Astrocyte of the spinal cord (primary cell): ENCODE measurements at regions not wholly inside any gene's neighbourhood (a gene's known extent, or its start where the extent isn't known, plus 50 kb on each side); places are given as distances from the start of the nearest gene placed in this dataset.

Experiments used
- DNase-seq: peaks from one replicate; pipeline ENCODE4 v3.0.0; 2011; ENCODE audit warnings: low read depth, low spot score
- H3K4me3 ChIP-seq: 2 replicates; pipeline ENCODE4 v1.5.1; 2011; ENCODE audit warnings: low read depth, mild to moderate bottlenecking, low read length, moderate library complexity
- in situ Hi-C: cut with HindIII; loops from 2 replicates; pipeline ENCODE4 v1.10.0; 2017; ENCODE audit warnings: low sequenced_read_pairs
- TF ChIP-seq, protein P1 (sequence below): IDR thresholded peaks from 2 replicates; pipeline ENCODE4 v1.5.1; 2012; ENCODE audit warnings: low read depth, mild to moderate bottlenecking, low read length, inconsistent platforms

DNA sequence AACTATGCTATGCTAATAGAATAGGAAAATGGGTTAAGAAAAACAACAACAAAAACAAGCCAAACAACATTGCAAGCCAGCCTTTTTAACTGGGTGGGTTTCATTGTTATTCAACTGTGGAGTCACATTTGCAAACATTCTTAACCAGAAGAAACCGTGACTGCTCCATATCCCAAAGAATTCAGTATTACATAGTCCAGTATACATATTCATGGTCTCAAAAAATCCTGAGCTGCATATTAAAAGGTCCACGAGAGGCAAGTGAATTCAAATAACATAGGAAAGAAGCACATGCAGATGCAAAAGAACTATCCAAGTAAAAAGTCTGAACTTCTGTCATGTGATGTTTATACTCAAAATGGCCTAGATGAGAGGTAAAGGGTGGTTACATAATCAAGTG, 179.1 kb upstream of the ETAA1 start:
- H3K4me3 ChIP-seq = no peak overlapping the region
- in situ Hi-C loops = no loop called here
- no peak for DNase-seq
- TF ChIP-seq, protein P1, sequence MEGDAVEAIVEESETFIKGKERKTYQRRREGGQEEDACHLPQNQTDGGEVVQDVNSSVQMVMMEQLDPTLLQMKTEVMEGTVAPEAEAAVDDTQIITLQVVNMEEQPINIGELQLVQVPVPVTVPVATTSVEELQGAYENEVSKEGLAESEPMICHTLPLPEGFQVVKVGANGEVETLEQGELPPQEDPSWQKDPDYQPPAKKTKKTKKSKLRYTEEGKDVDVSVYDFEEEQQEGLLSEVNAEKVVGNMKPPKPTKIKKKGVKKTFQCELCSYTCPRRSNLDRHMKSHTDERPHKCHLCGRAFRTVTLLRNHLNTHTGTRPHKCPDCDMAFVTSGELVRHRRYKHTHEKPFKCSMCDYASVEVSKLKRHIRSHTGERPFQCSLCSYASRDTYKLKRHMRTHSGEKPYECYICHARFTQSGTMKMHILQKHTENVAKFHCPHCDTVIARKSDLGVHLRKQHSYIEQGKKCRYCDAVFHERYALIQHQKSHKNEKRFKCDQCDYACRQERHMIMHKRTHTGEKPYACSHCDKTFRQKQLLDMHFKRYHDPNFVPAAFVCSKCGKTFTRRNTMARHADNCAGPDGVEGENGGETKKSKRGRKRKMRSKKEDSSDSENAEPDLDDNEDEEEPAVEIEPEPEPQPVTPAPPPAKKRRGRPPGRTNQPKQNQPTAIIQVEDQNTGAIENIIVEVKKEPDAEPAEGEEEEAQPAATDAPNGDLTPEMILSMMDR = no peak

DNA sequence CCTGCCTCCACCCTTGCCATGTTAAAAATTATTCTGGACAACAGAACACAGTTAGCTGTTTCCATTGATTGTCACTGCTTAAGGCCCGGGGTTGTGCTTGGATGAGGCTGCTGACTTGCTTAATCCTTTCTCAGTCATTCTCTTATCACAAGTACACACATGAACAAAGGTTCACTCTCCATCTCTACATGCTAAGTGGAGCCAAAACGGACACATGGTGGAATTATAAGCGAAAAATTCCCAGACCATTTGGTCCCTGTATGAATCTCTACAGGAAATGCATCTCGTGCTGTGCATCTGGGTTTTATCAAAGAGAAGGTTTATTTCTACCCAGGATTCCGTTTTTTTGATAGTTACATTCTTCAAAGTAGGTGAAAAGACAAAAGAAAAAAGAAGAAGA, 177.5 kb upstream of the ETAA1 start:
- TF ChIP-seq, protein P1 = no peak
- no peak for DNase-seq
- no peak overlapping the region for H3K4me3 ChIP-seq
- in situ Hi-C loops = no loop called here

DNA sequence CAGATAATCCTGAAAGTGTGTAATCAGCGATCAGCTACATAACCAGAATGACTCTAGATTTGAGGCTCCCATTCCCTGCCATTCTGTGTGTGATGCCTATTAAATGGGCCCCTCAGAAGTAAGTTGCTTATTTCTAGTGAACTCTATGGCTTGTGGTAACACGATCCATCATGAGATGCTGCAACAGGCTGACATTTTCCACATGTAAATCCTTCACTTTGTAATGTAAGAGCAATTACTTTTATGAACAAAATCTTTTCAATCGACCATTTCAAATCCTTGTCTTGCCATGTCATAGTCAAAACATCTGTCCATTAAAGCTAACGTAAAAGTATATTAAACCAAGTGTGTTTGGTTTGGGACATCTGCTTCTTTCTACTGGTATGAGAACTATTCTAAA, 175.9 kb upstream of the ETAA1 start:
- DNase-seq = no peak
- in situ Hi-C loops = no loop called here
- TF ChIP-seq, protein P1 = no peak
- no peak overlapping the region for H3K4me3 ChIP-seq

DNA sequence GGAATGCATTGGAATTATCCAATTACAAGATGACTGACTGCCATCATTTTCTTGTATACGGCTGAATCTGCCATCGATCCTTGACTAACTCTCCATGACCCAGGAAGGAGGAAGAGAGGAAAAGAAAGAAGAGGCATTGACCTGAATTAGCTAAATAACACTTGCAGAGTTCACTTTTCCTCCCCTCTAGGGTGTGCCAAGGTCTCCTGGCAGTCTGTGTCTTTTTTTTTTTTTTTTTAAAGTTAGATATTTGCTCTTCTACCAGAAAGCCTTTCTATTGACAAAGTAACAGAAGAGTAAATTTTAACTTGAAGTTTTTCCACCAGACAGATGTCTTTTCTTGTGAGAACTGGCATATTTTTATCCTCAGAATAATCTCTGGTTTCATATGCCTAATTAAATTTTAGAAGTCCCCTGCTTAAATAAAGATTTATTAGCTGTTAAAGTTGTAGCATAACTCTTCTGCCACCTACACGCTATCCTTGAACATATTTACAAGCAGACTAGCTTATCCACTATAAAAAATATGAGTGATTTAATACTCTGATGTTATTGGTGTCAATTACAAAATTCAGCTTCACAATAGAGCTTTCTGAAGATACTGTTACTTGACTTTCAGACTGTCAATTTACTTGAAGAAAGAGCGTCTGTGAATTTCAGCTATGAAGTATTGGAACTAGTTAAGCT, 171.7 kb upstream of the ETAA1 start:
- in situ Hi-C loops = no loop called here
- TF ChIP-seq, protein P1 = no peak
- DNase-seq = no peak
- H3K4me3 ChIP-seq = no peak overlapping the region

DNA sequence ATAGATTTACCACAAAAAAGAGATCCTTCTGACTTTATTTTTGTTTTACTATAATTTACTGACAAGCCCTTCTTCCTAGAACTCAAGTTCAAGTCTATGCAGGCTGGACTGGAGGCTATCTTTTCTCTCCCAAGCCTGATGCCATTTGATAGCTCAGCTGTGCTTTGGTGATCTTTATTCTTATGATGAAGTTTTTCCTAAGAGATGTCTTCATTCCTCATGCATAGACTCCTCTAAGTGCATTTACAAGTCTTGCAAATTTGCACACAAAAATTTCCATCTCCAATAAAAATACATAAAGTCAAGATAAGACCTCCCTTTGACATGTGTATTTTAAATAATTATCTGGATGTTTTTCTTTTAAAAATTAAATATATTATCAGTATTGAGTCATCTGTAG, 167.4 kb upstream of the ETAA1 start:
- H3K4me3 ChIP-seq = no peak overlapping the region
- TF ChIP-seq, protein P1 = no peak
- DNase-seq = no peak
- in situ Hi-C loops = no loop called here

DNA sequence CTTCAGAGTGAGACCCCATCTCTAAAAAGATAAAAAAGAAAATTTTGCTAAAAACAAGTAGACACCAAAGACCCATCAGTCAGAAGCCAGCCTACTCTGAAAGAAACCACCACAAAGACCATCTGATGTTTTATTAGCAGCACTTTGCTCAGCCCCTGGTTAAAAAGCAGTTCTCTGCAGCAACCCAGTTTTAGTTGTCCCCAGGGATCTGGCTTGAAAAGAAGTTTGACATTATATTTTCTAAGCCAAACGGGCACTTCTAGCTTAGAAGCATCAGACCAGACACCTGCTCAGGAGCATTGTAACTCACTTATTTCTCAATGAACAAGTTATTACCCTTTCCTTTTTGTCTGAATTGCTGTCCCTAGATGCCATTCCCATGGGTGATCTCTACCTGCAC, 164.2 kb upstream of the ETAA1 start:
- no peak for DNase-seq
- H3K4me3 ChIP-seq = no peak overlapping the region
- TF ChIP-seq, protein P1 = no peak
- in situ Hi-C loops = no loop called here
